ENCODE measurements at regions not wholly inside any gene's neighbourhood (a gene's known extent, or its start where the extent isn't known, plus 50 kb on each side); places are given as distances from the start of the nearest gene placed in this dataset.

DNA sequence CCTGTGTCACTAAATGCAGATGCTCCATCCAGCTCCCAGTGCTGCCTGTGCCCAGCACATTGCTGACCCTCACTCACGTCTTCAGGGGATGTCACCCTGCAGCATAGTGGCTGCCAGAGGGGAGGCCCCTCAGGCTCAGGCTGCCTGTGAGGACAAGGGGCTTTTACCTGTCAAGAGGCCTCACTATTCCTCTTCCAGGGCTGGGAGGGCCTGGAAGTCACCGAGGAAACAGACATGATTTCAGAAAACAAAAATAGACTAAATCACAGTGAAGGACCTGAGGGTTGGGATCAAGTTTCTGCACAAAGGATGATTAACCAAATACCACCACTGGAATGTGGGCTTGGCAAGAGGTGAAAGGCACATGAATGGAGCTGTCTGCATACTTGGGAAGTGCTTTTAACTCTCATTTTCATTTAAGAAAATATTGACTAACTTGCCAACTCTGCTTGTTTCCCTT, 1202.3 kb downstream of the BCL11B start:
- H3K4me3 ChIP-seq, result no peak overlapping the region
- H3K27ac ChIP-seq, result no peak overlapping the region
- H3K27me3 ChIP-seq, result no peaks in the 10 kb centered on the region
- H3K4me1 ChIP-seq, result no peaks in the 10 kb centered on the region
- no peaks in the 10 kb centered on the region for H3K36me3 ChIP-seq
- intact Hi-C loops (cut with DNase I; ENCODE audit: low total_unique reads), result no loop called here
- H3K9me3 ChIP-seq, result no peaks in the 10 kb centered on the region
- no peak for DNase-seq
- TF ChIP-seq CTCF (IDR thresholded peaks at IDR 0.05), result no peak

DNA sequence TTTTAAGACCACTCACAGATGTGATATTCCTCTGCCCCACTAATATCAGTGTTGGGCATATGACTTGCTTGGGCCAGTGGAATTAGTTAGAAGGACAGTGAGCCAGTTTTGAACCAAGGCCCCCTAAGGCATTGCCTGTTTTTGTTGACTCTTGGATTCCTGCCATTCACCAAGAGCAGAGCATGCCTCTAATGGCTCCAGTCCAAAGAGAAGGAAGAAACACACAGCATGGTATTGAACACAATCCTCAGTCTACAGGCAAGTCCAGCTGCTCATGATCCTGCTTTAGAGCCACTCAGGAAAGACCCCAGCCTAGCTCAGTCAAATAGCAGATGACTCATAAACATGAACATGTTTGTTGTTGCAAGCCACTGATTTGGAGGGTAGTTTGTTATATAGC, 1201.5 kb downstream of the BCL11B start:
- DNase-seq, result no peak
- no peaks in the 10 kb centered on the region for H3K27me3 ChIP-seq
- intact Hi-C loops (cut with DNase I; ENCODE audit: low total_unique reads), result no loop called here
- H3K4me3 ChIP-seq, result no peak overlapping the region
- no peaks in the 10 kb centered on the region for H3K36me3 ChIP-seq
- H3K9me3 ChIP-seq, result no peaks in the 10 kb centered on the region
- H3K4me1 ChIP-seq, result no peaks in the 10 kb centered on the region
- no peak overlapping the region for H3K27ac ChIP-seq
- TF ChIP-seq CTCF (IDR thresholded peaks at IDR 0.05), result no peak

DNA sequence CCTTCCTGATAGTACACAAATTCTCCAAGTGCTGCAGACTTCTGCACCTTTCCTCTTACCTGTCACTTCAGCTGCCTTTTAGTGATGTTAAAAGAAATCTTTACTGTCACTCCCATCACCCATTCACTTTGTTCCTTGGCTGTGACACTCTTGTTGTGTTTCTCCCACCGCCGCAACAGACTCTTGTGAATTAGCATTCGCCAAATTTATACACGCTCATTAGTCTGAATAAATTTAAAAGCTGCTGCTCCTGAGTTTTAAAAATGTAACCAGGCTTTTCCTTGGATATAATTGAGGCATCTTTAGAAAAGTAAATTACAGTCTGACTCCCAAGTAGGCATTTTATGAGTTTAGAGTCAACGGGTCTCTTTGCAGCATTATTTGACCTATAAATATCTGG, 1197.9 kb downstream of the BCL11B start:
- H3K9me3 ChIP-seq, result no peaks in the 10 kb centered on the region
- H3K36me3 ChIP-seq, result no peaks in the 10 kb centered on the region
- H3K27me3 ChIP-seq, result no peaks in the 10 kb centered on the region
- H3K4me3 ChIP-seq, result no peak overlapping the region
- DNase-seq, result no peak
- no peak for TF ChIP-seq CTCF (IDR thresholded peaks at IDR 0.05)
- H3K4me1 ChIP-seq, result no peaks in the 10 kb centered on the region
- intact Hi-C loops (cut with DNase I; ENCODE audit: low total_unique reads), result no loop called here
- no peak overlapping the region for H3K27ac ChIP-seq

GRCh38 chr14:98077176-98077575, 1194.8 kb downstream of the BCL11B start:
- Histone ChIP-seq H3K4me3 (no peak overlapping the region), H3K27me3 (no peaks in the 10 kb centered on the region), H3K4me1 (no peaks in the 10 kb centered on the region), H3K9me3 (no peaks in the 10 kb centered on the region), H3K27ac (no peak overlapping the region), H3K36me3 (no peaks in the 10 kb centered on the region)
- TF ChIP-seq CTCF (IDR thresholded peaks at IDR 0.05), result no peak
- intact Hi-C loops (cut with DNase I; ENCODE audit: low total_unique reads), result no loop called here
- DNase-seq, result no peak

DNA sequence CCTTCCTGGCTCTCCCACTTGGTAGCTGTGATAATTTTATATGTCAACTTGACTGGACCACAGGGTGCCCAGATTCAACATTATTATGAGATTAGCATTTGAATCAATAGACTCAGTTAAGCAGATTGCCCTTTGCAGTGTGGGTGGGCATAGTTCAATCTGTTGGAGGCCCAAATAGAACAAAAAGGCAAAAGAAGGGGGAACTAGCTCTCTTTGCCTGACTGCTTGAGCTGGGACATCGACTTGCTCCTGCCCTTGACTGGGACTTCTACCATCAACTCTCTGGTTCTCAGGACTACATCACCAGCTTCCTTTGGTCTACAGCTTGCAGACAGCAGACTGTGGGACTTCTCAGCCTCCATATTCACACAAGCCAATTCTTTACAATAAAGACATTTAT, 1189.2 kb downstream of the BCL11B start:
- Histone ChIP-seq H3K27ac (no peak overlapping the region), H3K4me1 (no peaks in the 10 kb centered on the region), H3K27me3 (no peaks in the 10 kb centered on the region), H3K4me3 (no peak overlapping the region), H3K36me3 (no peaks in the 10 kb centered on the region), H3K9me3 (no peaks in the 10 kb centered on the region)
- no peak for TF ChIP-seq CTCF (IDR thresholded peaks at IDR 0.05)
- intact Hi-C loops (cut with DNase I; ENCODE audit: low total_unique reads), result no loop called here
- no peak for DNase-seq

DNA sequence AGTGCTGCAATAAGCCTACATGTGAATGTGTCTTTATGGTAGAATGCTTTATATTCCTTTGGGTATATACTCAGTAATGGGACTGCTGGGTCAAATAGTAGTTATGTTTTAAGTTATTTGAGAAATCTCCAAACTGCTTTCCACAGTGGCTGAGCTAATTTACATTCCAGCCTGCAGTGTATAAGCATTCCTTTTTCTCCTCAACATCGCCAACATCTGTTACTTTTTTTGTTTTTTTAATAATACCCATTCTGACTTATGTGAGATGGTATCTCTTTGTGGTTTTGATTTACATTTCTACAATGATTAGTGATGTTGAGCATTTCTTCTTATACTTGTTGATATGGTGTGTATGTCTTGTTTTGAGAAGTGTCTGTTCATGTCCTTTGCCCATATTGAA, 1186.2 kb downstream of the BCL11B start:
- no peak overlapping the region for H3K27ac ChIP-seq
- intact Hi-C loops (cut with DNase I; ENCODE audit: low total_unique reads), result no loop called here
- no peak for TF ChIP-seq CTCF (IDR thresholded peaks at IDR 0.05)
- no peaks in the 10 kb centered on the region for H3K27me3 ChIP-seq
- no peaks in the 10 kb centered on the region for H3K9me3 ChIP-seq
- DNase-seq, result no peak
- H3K36me3 ChIP-seq, result no peaks in the 10 kb centered on the region
- H3K4me3 ChIP-seq, result no peak overlapping the region
- H3K4me1 ChIP-seq, result no peaks in the 10 kb centered on the region
